ENCODE measurements at regions not wholly inside any gene's neighbourhood (a gene's known extent, or its start where the extent isn't known, plus 50 kb on each side); places are given as distances from the start of the nearest gene placed in this dataset.

GRCh38 chr20:47406849-47407682 lies 50.6 kb upstream of the ZMYND8 start:
- no peak for DNase-seq (ENCODE audit: low spot score)

GRCh38 chr20:47411161-47411560 lies 54.7 kb upstream of the ZMYND8 start:
- no peak for DNase-seq (ENCODE audit: low spot score)

DNA sequence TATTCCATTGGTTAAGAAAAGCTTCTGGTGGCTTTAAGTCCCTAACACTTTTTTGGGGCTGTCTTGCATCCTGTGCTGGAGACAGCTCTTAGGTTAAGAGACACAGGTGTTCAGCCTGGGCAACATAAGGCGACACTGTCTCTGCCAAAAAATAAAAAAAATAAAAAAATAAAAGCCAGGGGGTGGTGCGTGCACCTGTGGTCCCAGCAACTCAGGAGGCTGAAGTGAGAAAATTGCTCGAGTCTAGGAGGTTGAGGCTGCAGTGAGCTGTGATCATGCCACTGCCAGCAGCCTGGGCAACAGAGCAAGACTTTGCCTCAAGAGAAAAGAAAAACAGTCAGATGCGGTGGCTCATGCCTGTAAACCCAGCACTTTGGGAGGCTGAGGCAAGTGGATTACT lies 55.6 kb upstream of the ZMYND8 start:
- DNase-seq (ENCODE audit: low spot score) = no peak

DNA sequence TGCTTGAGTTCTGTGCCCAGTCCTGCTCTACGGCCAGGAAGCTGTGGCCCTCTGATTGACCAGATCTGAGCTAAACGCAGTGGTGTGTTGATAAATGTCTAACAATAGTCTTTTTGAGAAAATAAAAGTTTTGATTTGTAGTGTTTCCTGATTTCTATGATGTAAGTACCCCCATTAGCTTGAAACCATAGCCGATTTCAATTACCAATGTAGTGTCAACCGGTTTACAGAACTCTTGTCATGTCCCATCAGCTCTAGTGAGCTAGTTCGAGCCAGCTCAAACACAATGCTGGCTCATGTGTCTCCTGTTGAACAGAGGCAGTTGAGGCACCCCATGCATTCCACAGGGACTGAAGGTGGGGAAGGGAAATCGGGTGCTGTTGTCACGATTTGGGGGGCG lies 56.7 kb upstream of the ZMYND8 start:
- no peak for DNase-seq (ENCODE audit: low spot score)

DNA sequence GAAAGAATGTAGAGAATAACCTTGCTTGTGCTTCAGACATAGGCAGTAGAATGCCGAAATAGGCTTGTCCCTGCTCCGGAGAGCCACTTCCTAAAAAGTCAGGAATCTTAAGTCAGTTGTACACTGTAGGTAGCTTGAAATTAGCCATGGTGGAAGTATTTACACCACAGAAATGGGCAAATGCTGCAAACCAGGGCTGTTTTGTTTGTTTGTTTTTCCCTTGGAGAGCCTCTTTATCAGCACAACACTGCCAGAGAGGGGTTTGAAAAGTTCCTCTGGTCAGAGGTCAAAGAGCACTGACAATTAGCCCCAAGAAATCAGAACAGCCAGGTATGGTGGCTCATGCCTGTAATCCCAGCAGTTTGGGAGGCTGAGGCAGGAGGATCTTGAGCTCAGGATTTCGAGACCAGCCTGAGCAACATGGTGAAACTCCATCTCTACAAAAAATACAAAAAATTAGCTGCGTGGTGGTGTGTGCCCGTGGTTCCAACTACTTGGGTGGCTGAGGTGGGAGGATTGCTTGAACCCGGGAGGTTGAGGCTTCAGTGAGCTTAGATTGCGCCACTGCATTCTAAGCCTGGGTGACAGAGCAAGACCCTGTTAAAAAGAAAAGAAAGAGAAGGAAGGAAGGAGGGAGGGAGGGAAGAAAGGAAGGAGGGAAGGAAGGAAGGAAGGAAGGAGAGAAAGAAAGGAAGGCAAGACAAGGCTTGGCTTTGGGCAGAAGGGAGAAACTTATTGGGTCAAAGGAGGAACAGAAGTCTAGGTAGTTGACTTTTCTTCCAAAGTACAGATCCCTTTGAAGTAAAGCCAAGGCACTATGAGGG lies 61.0 kb upstream of the ZMYND8 start:
- DNase-seq (ENCODE audit: low spot score) = no peak

GRCh38 chr20:47418069-47418757 lies 61.7 kb upstream of the ZMYND8 start:
- no peak for DNase-seq (ENCODE audit: low spot score)

DNA sequence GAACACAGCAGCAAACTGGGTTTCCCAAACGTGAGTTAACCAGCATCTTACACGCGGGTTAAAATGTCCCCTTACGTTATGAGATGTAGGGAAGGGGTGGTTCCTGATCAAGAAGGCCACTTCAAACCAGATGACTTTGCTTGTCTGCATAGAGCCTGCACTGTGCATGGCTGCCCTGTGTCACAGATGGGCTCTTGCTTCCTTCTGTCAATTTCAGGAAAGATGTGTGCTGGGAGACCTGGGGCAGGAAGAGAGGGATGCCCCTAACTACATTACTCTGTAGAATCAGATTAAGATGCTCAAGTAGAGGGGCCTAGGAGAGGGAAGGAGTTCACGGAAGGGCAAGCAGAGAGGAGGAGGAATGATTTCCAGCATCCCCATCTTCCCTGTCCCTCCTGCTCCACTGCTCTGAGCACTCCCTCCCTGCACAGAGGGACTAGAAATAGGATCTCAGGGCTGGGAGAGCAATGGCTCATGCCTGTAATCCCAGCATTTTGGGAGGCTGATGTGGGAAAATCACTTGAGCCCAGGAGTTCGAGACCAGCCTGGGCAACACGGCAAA lies 63.5 kb upstream of the ZMYND8 start:
- no peak for DNase-seq (ENCODE audit: low spot score)

- DNase-seq (ENCODE audit: low spot score) = no peak
Observed at GRCh38 chr20:47421076-47421475, 64.6 kb upstream of the ZMYND8 start.

DNA sequence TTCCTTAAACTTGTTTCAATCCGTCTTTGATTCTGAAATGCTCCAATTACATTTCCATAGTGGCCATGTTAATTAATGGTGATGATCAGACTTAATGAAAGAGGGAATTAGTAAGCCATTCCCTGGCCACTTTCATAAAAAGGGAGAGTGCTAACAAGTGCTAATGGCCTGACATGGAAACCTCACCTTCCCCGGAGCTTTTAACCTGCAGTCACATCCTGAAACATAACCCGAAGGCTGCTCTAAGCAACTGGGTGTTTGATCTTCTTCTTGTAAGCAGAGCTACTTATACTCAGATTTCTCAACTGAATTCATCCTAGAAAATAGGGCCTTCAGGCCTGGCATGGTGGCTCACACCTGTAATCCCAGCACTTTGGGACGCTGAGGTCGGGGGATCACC lies 67.1 kb upstream of the ZMYND8 start:
- no peak for DNase-seq (ENCODE audit: low spot score)

DNA sequence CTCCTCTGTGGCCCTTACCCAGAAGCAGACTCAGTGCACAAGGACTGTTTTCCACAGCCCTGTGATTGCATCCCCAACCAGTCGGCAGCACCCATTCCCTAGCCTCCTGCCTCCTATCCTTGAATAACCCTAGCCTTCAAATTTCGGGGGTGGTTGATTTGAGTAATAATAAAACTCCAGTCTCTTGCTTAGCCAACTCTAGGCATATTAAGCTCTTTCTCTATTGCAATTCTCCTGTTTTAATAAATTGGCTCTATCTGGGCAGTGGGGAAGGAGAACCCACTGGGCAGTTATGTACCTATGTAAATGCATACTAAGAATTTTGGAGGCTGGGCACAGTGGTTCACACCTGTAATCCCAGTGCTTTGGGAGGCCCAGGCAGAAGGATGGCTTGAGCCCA lies 70.6 kb upstream of the ZMYND8 start:
- no peak for DNase-seq (ENCODE audit: low spot score)

GRCh38 chr20:47427746-47428145 lies 71.2 kb upstream of the ZMYND8 start:
- no peak for DNase-seq (ENCODE audit: low spot score)

GRCh38 chr20:47428164-47428563 lies 71.7 kb upstream of the ZMYND8 start:
- no peak for DNase-seq (ENCODE audit: low spot score)

DNA sequence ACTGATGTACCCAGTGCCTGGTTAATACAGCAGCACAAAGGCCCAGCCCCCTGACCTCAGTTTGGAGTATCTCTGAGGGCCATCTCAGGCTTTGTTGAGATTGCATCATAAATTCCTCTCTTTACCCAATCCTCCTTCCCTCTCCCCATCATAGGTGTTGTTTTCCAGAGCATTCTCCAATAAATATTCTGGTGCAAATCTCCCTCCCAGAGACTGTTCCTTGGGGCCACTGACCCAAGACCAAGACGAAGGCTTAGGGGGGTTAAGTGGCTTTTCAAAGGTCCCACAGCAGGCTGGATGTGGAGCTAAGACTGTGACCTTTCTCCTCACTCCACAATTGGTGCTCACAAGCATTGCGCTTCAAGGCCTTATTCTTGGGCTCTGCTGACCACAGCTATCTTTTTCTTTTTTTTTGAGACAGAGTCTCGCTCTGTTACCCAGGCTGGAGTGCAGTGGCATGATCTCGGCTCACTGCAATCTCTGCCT lies 72.4 kb upstream of the ZMYND8 start:
- DNase-seq (ENCODE audit: low spot score) = no peak

GRCh38 chr20:47429409-47429808 lies 72.3 kb upstream of the NCOA3 start:
- DNase-seq (ENCODE audit: low spot score) = no peak

- no peak for DNase-seq (ENCODE audit: low spot score)
Observed at GRCh38 chr20:47430862-47431588, 70.7 kb upstream of the NCOA3 start.

DNA sequence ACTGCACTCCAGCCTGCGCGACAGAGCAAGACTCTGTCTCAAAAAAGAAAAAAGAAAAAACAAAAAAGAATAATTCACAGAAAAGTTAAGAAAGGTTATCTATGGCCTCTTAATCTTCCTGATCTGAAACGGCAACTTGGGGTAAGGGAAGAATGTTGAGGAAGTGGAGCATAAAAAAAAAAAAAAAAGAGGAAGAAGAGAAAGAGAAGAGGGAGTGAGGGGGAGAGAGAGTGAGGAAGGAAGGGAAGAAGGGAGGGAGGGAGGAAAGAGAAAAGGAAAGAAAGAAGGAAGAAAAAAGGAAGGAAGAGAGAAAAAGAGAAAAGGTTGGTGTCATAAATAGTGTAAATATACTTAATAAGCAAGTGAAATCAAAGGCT lies 68.9 kb upstream of the NCOA3 start:
- no peak for DNase-seq (ENCODE audit: low spot score)

- peak; percentile 45 for DNase-seq (ENCODE audit: low spot score)
Observed at GRCh38 chr20:47434128-47434779, 67.4 kb upstream of the NCOA3 start.

GRCh38 chr20:47438464-47439381 lies 63.0 kb upstream of the NCOA3 start:
- DNase-seq (ENCODE audit: low spot score) = peak; percentile 70

GRCh38 chr20:47440857-47441773 lies 60.6 kb upstream of the NCOA3 start:
- DNase-seq (ENCODE audit: low spot score) = peak; percentile 95

Data from A172 (cell line).